ENCODE measurements at regions not wholly inside any gene's neighbourhood (a gene's known extent, or its start where the extent isn't known, plus 50 kb on each side); places are given as distances from the start of the nearest gene placed in this dataset.

- Mint-ChIP-seq H3K4me1 (peaks cover 17% of the 10 kb centered on the region), H3K27ac (no peak overlapping the region), H3K27me3 (ENCODE audit: low read depth) (no peaks in the 10 kb centered on the region; the same call in 1 of the 2 replicates), H3K4me3 (no peak overlapping the region), H3K36me3 (no peaks in the 10 kb centered on the region), H3K9me3 (no peaks in the 10 kb centered on the region)
- TF ChIP-seq ZNF423 (CRISPR knock-in tag; IDR thresholded peaks at IDR 0.05), result no peak
- no peak for TF ChIP-seq TCF7 (CRISPR knock-in tag; IDR thresholded peaks at IDR 0.05; ENCODE audit: low read depth)
- no peak for TF ChIP-seq ZNF317 (CRISPR knock-in tag; IDR thresholded peaks at IDR 0.05; ENCODE audit: borderline replicate concordance, low read depth)
- no peak for TF ChIP-seq SP1 (CRISPR knock-in tag; conservative IDR thresholded peaks at IDR 0.05)
- TF ChIP-seq ZNF138 (CRISPR knock-in tag; conservative IDR thresholded peaks at IDR 0.05), result no peak
- CTCF ChIA-PET, result interaction anchor here (0.5 to 1.6 kb wide), 4 partner anchors 8 to 309 kb away, joined by 3 to 5 read pairs (median 4); partner anchors contain the start of gene CEBPB
- POLR2A ChIA-PET, result no interaction called here
- DNase-seq (ENCODE audit: low spot score) (no peak), ATAC-seq (no peak)
These were observed 126.5 kb downstream of the CEBPB start for GRCh38 chr20:50317116-50317515.

GRCh38 chr20:50317609-50318008, 127.0 kb downstream of the CEBPB start:
- Mint-ChIP-seq H3K27ac (no peak overlapping the region), H3K9me3 (no peaks in the 10 kb centered on the region), H3K4me3 (no peak overlapping the region), H3K36me3 (no peaks in the 10 kb centered on the region), H3K4me1 (peaks cover 17% of the 10 kb centered on the region), H3K27me3 (ENCODE audit: low read depth) (no peaks in the 10 kb centered on the region; the same call in 1 of the 2 replicates)
- ChIA-PET CTCF (interaction anchor here (0.7 to 1.6 kb wide), 4 partner anchors 8 to 308 kb away, joined by 3 to 5 read pairs (median 4); partner anchors contain the start of gene CEBPB), POLR2A (no interaction called here)
- no peak for ATAC-seq
- no peak for DNase-seq (ENCODE audit: low spot score)
- TF ChIP-seq JAZF1 (CRISPR knock-in tag; IDR thresholded peaks at IDR 0.05), result no peak
- no peak for TF ChIP-seq USF1 (CRISPR knock-in tag; IDR thresholded peaks at IDR 0.05)
- TF ChIP-seq ZNF281 (CRISPR knock-in tag; IDR thresholded peaks at IDR 0.05), result no peak
- no peak for TF ChIP-seq ZNF232 (CRISPR knock-in tag; IDR thresholded peaks at IDR 0.05)
- no peak for TF ChIP-seq CTCF (IDR thresholded peaks at IDR 0.05)
- no peak for TF ChIP-seq ESRRA (CRISPR knock-in tag; IDR thresholded peaks at IDR 0.05; ENCODE audit: borderline replicate concordance)
- TF ChIP-seq MYBL2 (CRISPR knock-in tag; IDR thresholded peaks at IDR 0.05), result no peak
- no peak for TF ChIP-seq E2F1 (CRISPR knock-in tag; IDR thresholded peaks at IDR 0.05)
- no peak for TF ChIP-seq ZNF138 (CRISPR knock-in tag; conservative IDR thresholded peaks at IDR 0.05)
- TF ChIP-seq ZMAT4 (CRISPR knock-in tag; IDR thresholded peaks at IDR 0.05), result no peak
- no peak for TF ChIP-seq ZBTB43 (CRISPR knock-in tag; IDR thresholded peaks at IDR 0.05)
- no peak for TF ChIP-seq MXD4 (CRISPR knock-in tag; IDR thresholded peaks at IDR 0.05; ENCODE audit: borderline replicate concordance)

All from WTC11 (cell line).